ENCODE measurements at regions not wholly inside any gene's neighbourhood (a gene's known extent, or its start where the extent isn't known, plus 50 kb on each side); places are given as distances from the start of the nearest gene placed in this dataset.
"Not testable (repeated sequence)": the region's sequence is repeated elsewhere in the genome, so short reads cannot be mapped to it uniquely, and the experiment has no call there.

- no peak for DNase-seq
These were observed 1014.4 kb upstream of the CITED2 start for GRCh38 chr6:140388815-140389214.

GRCh38 chr6:140388192-140388802, 1013.8 kb upstream of the CITED2 start:
- DNase-seq: no peak

GRCh38 chr6:140385679-140386078, 1011.2 kb upstream of the CITED2 start:
- DNase-seq: no peak

GRCh38 chr6:140382355-140382754, 1007.9 kb upstream of the CITED2 start:
- no peak for DNase-seq

GRCh38 chr6:140380427-140381218, 1006.2 kb upstream of the CITED2 start:
- no peak for DNase-seq

GRCh38 chr6:140379919-140380318, 1005.5 kb upstream of the CITED2 start:
- no peak for DNase-seq

- no peak for DNase-seq
These were observed 1001.8 kb upstream of the CITED2 start for GRCh38 chr6:140376209-140376608.

- not testable (repeated sequence) for DNase-seq
These were observed 999.3 kb upstream of the CITED2 start for GRCh38 chr6:140373728-140374127.

- DNase-seq: no peak
These were observed 997.6 kb upstream of the CITED2 start for GRCh38 chr6:140372064-140372463.

GRCh38 chr6:140370976-140371870, 996.8 kb upstream of the CITED2 start:
- DNase-seq: no peak

GRCh38 chr6:140370441-140370840, 996.0 kb upstream of the CITED2 start:
- DNase-seq: no peak

- DNase-seq: no peak
These were observed 992.5 kb upstream of the CITED2 start for GRCh38 chr6:140366991-140367390.

- DNase-seq: no peak
These were observed 990.5 kb upstream of the CITED2 start for GRCh38 chr6:140364916-140365315.

- no peak for DNase-seq
These were observed 986.2 kb upstream of the CITED2 start for GRCh38 chr6:140360651-140361050.

GRCh38 chr6:140355476-140355875, 981.0 kb upstream of the CITED2 start:
- DNase-seq: no peak

GRCh38 chr6:140354296-140354695, 979.8 kb upstream of the CITED2 start:
- no peak for DNase-seq

GRCh38 chr6:140353536-140353935, 979.1 kb upstream of the CITED2 start:
- no peak for DNase-seq

GRCh38 chr6:140346428-140346827, 972.0 kb upstream of the CITED2 start:
- DNase-seq: no peak

GRCh38 chr6:140345935-140346334, 971.5 kb upstream of the CITED2 start:
- DNase-seq: no peak

GRCh38 chr6:140344142-140344913, 969.9 kb upstream of the CITED2 start:
- no peak for DNase-seq

GRCh38 chr6:140343128-140343527, 968.7 kb upstream of the CITED2 start:
- no peak for DNase-seq

- DNase-seq: no peak
These were observed 966.8 kb upstream of the CITED2 start for GRCh38 chr6:140341272-140341671.

- no peak for DNase-seq
These were observed 966.3 kb upstream of the CITED2 start for GRCh38 chr6:140340795-140341194.
